Ovary (tissue), 7 donors: ENCODE measurements at regions not wholly inside any gene's neighbourhood (a gene's known extent, or its start where the extent isn't known, plus 50 kb on each side); places are given as distances from the start of the nearest gene placed in this dataset.

Experiments
- DNase-seq, 5 donors: peaks; one replicate each; pipeline ENCODE4 v3.0.0-alpha.2; 2019 to 2020
- H3K27ac ChIP-seq, 2 donors: fragments of 200-600 bp; one replicate each; pipeline versions ENCODE4 v1.5.1 to v1.8.0; 2019 to 2022
- H3K27me3 ChIP-seq: fragments of 200-600 bp; one replicate; pipeline ENCODE4 v1.8.0; 2022
- H3K36me3 ChIP-seq: fragments of 200-600 bp; sonication (generic); one replicate; pipeline ENCODE4 v1.5.1; 2019
- H3K4me1 ChIP-seq: one replicate; pipeline ENCODE4 v1.8.1; 2013; ENCODE audit warnings: mild to moderate bottlenecking, moderate library complexity; ENCODE audit not compliant: insufficient read depth
- H3K4me3 ChIP-seq: fragments of 200-600 bp; sonication (generic); one replicate; pipeline ENCODE4 v1.5.1; 2017
- H3K9me3 ChIP-seq, 2 donors: fragments of 200-600 bp in 1 of 2; sonication (generic) in 1 of 2; one replicate each; pipeline versions ENCODE4 v1.5.1 to v1.8.1; 2013 to 2019; ENCODE audit warnings: mild to moderate bottlenecking in 1 of 2, moderate library complexity in 1 of 2
- CTCF ChIP-seq, 3 donors: fragments of 450-650 bp in 2 of 3; fragments of 200-600 bp in 1 of 3; IDR thresholded peaks; one replicate each; pipeline versions ENCODE4 v1.5.1 to v1.8.0; 2016 to 2022; ENCODE audit warnings: antibody characterized with exemption in 3 of 3, mild to moderate bottlenecking in 1 of 3
- EP300 ChIP-seq: sonication (generic); formaldehyde crosslinking; IDR thresholded peaks from one replicate; pipeline ENCODE4 v1.6.1; 2017; ENCODE audit warnings: antibody characterized with exemption
- POLR2A ChIP-seq: fragments of 450-650 bp; IDR thresholded peaks from one replicate; pipeline ENCODE4 v1.6.1; 2017; ENCODE audit warnings: antibody characterized with exemption, mild to moderate bottlenecking, moderate library complexity
- WGBS, 3 donors: extraction: QIAGEN DNeasy Blood & Tissue Kit in 1 of 3; methylation state at CpG; one replicate each; pipeline versions ENCODE4 v1.1.5 to v1.1.7; 2013 to 2017; 5-methylcytosine and 5-hydroxymethylcytosine counted together
- intact Hi-C, 4 donors: fragments of 100-400 bp; cut with DNase I; formaldehyde crosslinking; loops; one replicate each; pipeline versions ENCODE4 v1.11.0 to v1.15.1; 2022 to 2023
- donor health status: DM: no; HTN: no; CAD: no; lungs with moderate emphysema.
- donor health status: DM: no; HTN: no; CAD: no.
- donor health status: Bipolar disorder and iron deficiency.
- donor health status: DM: no; HTN: no; CAD: no.
- donor health status: DM: yes; HTN: yes; CAD: no.

GRCh38 chr4:158008551-158009218 lies 164.1 kb downstream of the GASK1B start:
- intact Hi-C loops, result loop anchor here in 1 of 4 donors (5.0 kb wide), 1 partner anchor 164 kb away; the partner anchor contains the start of gene GASK1B
- TF ChIP-seq EP300, result no peak
- TF ChIP-seq POLR2A, result no peak
- no peak for TF ChIP-seq CTCF (IDR thresholded peaks at IDR 0.05)
- H3K27me3 ChIP-seq, result no peaks in the 10 kb centered on the region
- no peaks in the 10 kb centered on the region for H3K9me3 ChIP-seq
- H3K4me3 ChIP-seq, result no peak overlapping the region
- H3K27ac ChIP-seq, result peak overlapping the region; percentile 30 to 70
- no peaks in the 10 kb centered on the region for H3K36me3 ChIP-seq
- peak; percentile 53 to 74 (median 62) for DNase-seq
- WGBS, 3 donors, result 11 to 21% (median 12%) methylated on average over 6 of the region's 6 CpGs
- H3K4me1 ChIP-seq, result peaks cover 18% of the 10 kb centered on the region

- Histone ChIP-seq H3K27me3 (no peaks in the 10 kb centered on the region), H3K9me3 (no peaks in the 10 kb centered on the region), H3K4me3 (no peak overlapping the region), H3K36me3 (no peaks in the 10 kb centered on the region), H3K4me1 (peaks cover 18% of the 10 kb centered on the region), H3K27ac (peak overlapping the region in 1 of 2 donors; percentile 70)
- intact Hi-C loops, result loop anchor here in 1 of 4 donors (5.0 kb wide), 1 partner anchor 165 kb away; the partner anchor contains the start of gene GASK1B
- no peak for TF ChIP-seq POLR2A
- TF ChIP-seq EP300, result no peak
- no peak for TF ChIP-seq CTCF (IDR thresholded peaks at IDR 0.05)
- DNase-seq, result no peak
- WGBS, 3 donors, result 37 to 46% (median 41%) methylated on average over 3 of the region's 3 CpGs
Measured at GRCh38 chr4:158007566-158007965, 165.3 kb downstream of the GASK1B start.

GRCh38 chr4:158006990-158007389 lies 165.8 kb downstream of the GASK1B start:
- Histone ChIP-seq H3K4me3 (no peak overlapping the region), H3K9me3 (no peaks in the 10 kb centered on the region), H3K4me1 (peaks cover 18% of the 10 kb centered on the region), H3K27ac (peak overlapping the region in 1 of 2 donors; percentile 70), H3K36me3 (no peaks in the 10 kb centered on the region), H3K27me3 (no peaks in the 10 kb centered on the region)
- intact Hi-C loops, result loop anchor here in 1 of 4 donors (5.0 kb wide), 1 partner anchor 165 kb away; the partner anchor contains the start of gene GASK1B
- DNase-seq, result no peak
- TF ChIP-seq POLR2A, result no peak
- no peak for TF ChIP-seq CTCF (IDR thresholded peaks at IDR 0.05)
- no peak for TF ChIP-seq EP300

- H3K36me3 ChIP-seq, result no peaks in the 10 kb centered on the region
- no peak for TF ChIP-seq CTCF (IDR thresholded peaks at IDR 0.05)
- no peak for TF ChIP-seq POLR2A
- no peak for TF ChIP-seq EP300
- H3K27ac ChIP-seq, result peak overlapping the region in 1 of 2 donors; percentile 37
- no peaks in the 10 kb centered on the region for H3K9me3 ChIP-seq
- H3K4me3 ChIP-seq, result no peak overlapping the region
- 67 to 71% (median 67%) methylated on average over 2 of the region's 2 CpGs for WGBS, 3 donors
- H3K4me1 ChIP-seq, result peaks cover 16% of the 10 kb centered on the region
- no peaks in the 10 kb centered on the region for H3K27me3 ChIP-seq
- DNase-seq, result no peak
- intact Hi-C loops, result loop anchor here in 1 of 4 donors (5.0 kb wide), 1 partner anchor 167 kb away; the partner anchor contains the start of gene GASK1B
Measured at GRCh38 chr4:158005021-158005420, 167.8 kb downstream of the GASK1B start.
